Fibroblast of skin of scalp (primary cell): ENCODE measurements at regions not wholly inside any gene's neighbourhood (a gene's known extent, or its start where the extent isn't known, plus 50 kb on each side); places are given as distances from the start of the nearest gene placed in this dataset.
A peak's percentile ranks its signal among the peaks of the same experiment; 100 is the strongest.

Experiments used
- DNase-seq: peaks from one replicate; pipeline ENCODE4 v3.0.0-alpha.2; 2013

DNA sequence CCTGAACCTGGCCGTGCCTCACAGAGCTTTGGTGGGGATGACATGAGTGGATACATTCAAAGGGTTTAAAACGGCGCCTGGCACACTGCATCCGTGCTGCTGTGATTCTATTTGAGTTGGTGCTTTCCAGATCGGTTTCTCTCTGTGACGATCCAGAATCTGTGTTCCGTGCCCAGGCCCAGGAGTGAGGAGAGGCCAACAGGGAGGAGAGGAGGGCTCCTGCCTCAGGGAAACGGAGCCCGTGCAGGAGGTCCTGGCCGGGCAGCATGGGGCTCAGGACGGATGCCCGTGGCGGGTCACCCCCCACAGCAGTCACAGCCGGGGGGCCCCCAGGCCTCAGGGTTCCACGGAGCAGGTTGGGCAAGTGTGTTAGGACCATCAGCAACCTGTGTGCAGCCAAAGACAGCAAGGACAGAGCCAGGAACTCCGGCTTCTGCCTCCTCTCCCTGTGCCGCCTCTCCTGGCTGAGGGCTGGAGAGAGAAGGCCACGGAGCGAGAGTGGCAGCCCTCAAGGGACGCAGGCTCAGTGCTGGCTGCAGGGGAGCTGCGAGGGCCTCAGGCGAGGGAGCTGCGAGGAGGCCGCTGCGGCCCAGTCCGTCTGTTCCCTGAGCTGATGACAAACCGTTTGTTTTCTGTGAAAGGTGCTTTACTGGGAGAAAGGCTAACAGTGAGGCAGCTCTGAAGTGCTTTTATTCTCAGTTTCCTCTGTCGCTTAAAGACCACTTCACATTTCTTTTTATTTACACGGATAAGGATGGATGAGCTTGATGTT, 99.3 kb downstream of the METRNL start:
- DNase-seq, result no peak

DNA sequence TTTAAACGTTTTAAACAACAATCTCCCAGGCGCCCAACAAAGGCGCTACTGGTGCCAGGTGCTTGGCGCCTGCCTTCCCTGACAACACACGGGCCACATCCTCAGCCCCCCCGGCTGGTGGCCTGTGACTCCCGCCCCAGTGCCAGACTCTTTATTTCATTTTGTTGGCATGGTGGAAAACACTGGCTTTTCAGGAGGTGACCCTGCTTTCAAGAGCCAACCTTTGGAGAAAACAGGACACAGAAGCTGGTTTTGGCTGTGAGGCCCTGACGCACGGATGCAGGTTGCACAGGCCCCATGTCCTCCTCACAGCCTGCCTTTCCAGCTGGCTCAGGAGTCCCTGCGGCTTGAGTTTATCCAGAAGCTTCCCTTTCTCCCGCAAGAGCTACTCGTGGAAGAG, 100.0 kb downstream of the METRNL start:
- no peak for DNase-seq

DNA sequence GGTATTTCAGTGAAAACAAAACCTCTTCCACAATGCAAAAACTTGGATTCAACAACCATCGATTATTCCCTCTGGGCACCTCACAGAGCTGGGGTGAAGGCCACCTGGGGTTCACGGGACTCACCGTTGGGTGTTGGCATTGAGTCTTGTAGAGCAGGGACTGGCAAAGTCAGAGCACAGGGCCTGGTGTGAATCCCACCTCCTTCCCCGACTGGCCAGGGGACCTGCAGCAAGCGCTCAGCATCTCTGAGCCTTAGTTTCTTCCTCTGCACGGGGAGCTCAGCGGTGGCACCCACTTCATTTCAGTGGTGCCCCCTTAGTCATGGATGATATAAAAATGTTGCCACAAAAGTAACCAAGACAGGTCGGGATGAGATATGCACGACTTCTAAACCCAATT, 100.4 kb downstream of the METRNL start:
- no peak for DNase-seq

- no peak for DNase-seq
Observed at GRCh38 chr17:83180264-83180995, 101.0 kb downstream of the METRNL start.

- DNase-seq, result no peak
Observed at GRCh38 chr17:83180996-83181481, 101.6 kb downstream of the METRNL start.

GRCh38 chr17:83181991-83182619, 102.7 kb downstream of the METRNL start:
- DNase-seq, result no peak

DNA sequence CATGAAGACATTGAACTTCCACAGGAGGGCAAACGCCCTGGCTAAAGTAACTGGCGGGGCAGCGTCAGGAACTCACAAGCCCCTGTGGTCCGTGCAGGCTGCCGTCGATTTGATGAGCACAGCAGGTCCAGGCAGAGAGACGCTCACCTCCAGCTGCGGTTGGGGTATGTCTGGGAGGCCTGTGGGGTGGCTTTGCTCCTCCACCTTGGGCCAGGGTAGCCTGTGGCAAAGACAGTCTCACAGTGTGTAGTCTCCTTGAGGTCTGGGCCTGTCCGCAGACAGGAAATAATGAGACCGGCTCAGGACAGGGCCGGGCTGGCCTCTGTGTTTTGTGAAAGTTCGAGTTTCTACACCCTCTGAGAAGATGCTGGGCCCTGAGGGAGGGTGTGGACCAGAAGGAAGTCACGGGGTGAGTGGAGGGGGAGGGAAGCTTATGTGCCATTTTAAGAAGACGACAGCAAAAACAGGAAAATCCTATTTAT, 103.3 kb downstream of the METRNL start:
- no peak for DNase-seq

DNA sequence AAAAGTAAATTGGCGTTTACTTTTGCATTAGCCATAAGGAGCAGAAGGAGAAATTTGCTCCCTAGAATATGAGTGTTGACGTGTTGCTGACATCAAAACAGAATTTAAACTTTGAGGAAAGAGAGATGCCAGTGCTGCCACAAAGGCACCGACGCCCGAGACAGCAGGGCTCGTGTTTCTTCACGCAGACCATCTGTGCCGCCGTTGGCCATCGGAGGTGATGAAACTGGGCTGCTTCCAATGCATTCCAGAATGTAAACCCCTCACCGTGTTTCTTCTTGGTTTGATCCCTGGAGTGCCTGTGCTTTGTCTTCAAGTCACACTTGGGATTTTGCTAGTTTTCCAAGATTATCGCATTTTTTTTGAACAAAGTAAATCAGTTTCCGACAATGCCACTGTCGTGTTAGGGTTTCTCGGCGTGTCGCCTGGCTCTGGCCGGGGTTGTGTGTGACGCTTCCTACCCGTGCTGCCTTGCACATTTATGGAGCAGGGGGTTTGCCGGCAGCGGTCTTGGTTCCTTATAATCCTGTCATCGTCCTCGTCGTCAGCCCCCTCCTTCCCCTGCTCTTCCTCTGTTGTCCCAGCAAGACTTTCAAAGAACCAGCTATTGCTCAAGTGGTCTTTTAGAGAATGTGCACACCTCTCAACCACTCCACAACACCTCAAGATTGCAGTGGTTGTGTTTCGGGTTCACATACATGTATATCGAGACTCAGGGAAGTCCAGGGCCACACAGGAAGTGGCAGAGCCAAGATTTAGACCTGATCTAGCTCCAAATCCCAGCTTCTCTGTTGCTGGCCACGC, 103.9 kb downstream of the METRNL start:
- no peak for DNase-seq

- no peak for DNase-seq
Observed at GRCh38 chr17:83183951-83184506, 104.6 kb downstream of the METRNL start.

DNA sequence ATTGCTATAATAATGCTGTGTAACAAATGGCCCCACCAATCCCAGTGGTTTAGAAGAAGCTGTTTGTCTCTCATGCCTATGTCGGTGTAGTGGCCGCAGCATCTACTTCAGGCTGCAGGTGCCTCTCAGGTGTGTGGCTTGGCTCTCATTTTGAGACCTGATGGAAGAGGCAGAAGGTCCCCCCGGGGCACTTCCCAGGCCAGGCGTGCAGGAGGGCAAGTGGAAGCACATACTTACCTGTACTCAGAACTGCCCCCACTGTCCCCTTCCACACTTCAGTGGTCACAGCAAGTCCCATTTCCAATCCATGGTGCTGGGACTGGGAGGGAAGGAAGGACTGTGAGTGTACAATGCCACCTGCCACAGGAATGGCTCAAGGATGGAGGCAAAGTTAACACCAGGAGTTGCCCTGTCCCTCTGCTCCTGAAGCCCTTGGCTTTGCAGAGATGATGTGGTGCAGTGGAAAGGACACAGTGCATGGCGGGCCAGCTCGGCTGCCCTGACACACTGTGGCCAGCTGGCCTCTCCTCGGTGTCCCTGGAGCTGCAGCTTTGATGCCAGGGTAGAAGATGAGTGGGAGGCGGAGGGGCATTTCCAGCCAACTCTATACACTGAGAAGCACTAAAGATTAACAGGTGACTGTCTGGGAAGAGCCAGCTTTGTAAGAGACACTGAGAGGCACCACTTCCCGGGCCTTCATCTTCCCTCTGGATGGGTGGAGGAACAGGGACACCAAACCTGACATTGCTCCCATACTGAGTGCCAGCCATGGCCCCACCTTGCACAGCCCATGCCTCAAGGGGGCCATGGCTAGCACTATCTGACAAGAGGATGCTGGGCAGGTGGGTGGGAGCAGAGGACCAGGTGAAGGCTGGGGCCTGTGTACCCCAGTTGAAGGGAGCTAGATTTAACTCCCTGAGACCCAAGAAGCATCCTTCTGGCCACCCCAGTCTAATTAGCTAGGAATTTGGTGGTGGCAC, 105.9 kb downstream of the METRNL start:
- DNase-seq, result no peak

GRCh38 chr17:83186226-83186625, 106.8 kb downstream of the METRNL start:
- DNase-seq, result no peak

DNA sequence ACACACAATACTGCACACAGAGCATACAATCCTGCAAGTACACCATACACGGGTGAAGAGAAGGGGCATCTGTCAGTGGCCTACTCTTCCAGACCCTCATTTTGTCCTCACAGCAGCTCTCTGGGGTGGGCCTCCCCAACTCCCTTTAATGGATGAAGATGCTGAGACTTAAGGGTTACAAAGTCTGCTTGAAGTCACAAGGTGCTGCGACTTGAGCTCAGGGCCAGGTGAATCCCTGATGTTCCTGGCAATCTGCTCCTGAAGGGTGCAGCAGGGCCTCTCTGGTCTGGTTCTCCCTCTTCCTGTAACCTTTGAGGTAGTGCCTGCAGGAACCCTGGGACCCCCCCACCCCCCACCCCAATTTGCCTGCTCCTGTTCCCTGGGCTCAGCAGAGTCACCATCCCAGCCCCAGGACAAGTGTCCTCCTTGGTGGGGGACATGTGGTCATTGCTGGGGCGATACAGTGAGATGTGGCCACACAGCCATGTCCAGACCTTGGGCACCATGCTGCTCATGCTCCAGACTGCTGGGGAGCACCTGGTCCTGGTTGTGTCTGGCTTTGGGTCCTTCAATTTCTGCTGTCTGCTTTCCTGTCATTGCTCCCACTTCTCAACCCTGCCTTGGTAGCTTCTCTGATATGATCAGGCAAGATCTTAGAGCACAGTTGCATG, 107.5 kb downstream of the METRNL start:
- no peak for DNase-seq

DNA sequence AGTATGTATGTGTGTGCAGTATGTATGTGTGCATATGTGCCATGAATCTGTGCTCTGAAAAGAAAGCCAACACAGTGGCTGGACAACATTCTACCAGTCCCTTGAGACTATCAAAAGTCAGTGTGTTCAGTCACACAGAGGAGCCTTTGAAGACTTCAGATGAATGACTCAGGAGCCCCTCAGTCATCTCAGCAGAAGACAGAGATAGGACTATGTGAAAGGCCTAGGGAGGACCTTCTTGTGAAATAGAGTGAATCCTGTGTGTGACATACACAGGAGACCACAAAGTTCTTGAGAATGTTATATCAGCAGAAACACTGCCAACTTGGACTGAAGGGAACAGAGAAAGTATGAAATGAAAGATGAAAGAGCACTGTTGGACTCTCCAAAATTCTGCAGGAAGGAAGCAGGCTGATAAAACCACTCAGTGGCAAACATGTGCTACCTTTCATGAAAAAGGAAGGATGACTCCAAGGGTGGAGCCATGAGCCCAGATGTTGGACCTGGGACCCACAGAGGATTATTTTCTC, 108.4 kb downstream of the METRNL start:
- DNase-seq, result no peak

DNA sequence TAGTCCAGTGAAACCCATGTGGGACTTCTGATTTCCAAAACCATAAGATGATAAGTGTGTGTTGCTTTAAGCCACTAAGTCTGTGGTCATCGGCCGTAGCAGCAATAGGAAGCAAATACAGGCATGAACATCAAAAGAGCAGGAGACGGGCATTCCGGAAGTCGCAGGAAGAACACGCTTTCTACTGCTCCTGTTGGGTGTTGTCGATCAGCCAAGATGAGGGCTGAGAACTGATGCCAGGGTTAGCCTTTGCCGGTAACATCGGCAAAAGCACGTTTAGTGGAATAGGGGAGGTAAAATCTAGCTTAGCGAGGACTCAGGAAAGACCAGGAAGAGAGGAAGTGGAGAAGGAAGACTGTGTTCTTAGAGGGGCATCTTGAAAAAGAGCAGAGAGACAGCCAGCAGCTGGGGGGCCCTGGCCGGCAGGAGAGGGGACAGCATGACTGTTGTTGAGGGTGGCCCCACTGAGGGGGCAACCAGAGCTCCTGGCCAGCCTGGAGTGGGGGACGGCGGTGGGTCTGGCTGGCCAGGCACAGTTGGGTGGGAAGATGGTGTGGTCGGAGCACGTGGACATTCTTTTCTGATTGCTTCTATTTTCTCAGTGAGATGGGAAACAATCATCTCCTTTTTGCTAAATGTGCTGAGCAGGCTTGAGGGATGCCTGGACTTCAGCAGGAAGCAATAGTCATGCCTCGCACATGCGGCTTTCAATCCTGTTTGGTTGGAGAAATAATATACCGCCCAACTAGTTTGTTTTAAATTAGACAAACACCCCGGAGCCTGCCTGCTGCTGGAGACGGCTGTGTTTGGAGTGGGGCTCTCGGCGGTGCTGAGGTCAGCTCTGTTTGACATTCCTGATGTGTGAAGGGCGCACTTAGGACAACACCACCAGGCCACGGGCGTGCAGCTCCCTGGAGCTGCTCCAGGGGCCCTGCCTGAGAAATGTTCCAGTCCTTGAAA, 109.9 kb downstream of the METRNL start:
- peak; percentile 92 for DNase-seq

GRCh38 chr17:83190004-83190385, 110.6 kb downstream of the METRNL start:
- no peak for DNase-seq

DNA sequence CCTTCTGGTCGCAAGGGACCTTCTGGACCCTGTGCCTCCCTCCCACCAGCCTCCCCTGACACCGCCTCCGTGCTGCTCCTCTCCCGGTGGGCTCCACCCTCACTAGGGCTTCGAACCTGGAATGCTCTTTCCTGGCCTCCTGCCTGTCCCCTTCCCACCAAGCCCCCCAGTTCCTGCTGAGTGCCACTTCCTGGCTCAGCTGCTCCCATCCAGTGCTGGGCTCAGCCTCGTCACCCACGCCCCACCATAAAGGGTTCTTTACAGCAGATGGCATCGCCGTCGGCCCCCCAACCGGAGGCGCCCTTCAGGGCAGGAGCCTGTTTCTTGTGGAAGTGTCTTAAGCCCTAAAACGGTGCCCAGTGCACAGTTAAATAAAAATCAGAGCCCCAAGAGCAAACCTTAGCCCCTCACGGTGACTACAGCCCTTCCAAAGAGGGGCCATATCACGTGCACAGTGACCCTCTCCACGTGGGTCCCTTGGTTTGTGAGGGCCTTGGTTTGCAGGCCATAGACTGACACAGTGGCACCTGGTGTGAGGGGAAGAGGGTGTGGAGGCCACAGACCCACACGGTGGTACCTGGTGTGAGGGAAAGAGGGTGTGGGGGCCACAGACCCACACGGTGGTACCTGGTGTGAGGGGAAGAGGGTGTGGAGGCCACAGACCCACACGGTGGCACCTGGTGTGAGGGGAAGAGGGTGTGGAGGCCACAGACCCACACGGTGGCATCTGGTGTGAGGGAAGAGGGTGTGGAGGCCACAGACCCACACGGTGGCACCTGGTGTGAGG, 111.4 kb downstream of the METRNL start:
- DNase-seq, result no peak

GRCh38 chr17:83191388-83192160, 112.2 kb downstream of the METRNL start:
- no peak for DNase-seq
